Dermis blood vessel endothelial cell (primary cell): ENCODE measurements at regions not wholly inside any gene's neighbourhood (a gene's known extent, or its start where the extent isn't known, plus 50 kb on each side); places are given as distances from the start of the nearest gene placed in this dataset.

Experiments
- DNase-seq: peaks from one replicate; pipeline ENCODE4 v3.0.0; 2010

DNA sequence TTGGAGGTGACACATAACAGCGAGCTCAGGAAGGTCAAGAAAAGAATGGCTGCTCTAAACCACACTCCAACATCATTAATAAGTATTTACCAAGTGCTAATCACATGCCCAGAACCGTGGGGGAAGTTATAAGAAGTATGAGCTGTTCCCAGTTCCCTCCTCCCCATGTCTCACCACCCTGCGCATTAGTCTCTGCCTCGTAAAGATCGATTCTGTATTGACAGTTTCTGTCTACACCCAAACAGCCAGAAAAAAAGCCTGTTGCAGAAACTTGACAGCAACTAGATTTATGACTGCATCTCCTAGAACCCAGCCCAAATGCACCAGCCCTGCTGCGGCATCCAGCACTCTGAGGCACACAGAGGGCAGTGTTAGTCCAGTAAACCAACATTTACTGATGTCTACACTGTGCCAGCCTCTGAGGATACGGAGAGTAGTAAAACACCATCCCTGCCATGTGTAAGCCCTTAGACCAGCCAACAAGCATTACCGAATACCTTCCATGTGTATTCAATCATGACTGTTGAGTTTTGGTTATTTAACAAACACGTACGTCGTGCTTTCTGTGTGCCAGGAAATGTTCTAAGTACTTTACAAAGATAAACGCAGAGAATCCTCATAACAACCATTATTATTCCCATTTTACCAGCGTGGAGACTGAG is 63.6 kb upstream of the ZBTB40 start:
- no peak for DNase-seq

DNA sequence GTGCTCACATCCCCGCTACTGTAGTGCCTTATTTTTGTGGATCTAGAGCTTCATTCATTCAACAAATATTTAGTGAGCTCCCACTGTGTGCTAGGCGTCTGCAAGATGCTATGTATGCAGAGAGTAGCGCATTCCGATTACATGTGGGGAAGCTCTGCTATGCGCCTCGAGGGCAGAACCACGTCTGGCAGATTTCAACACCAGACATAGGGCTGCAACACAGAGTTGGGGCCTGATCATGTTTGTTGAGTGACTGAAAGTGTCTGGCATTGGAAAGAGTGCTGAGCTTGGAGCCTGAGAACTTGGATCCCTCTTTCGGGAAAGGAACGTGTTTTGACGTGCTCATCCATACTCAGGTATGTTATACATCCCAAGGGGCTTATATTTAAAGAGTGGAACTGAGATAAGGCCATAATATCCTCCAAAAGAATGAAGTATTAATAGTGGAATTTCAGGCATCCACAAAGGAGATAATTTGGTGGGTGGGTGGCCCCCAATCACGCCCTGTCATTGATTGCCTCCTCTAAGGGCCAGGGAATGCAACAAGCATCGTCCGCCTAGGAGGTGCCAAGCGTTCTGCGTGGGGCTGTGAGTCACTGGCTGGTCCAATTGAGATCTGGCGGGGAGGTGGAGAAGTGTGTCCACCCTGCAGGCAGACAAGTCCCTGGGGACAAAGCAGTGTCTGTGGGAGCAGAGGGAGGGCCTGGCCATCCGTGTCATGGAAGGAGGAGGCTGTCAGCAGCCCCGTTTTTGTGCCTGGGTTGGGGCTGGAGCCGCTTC is 62.8 kb upstream of the ZBTB40 start:
- no peak for DNase-seq

DNA sequence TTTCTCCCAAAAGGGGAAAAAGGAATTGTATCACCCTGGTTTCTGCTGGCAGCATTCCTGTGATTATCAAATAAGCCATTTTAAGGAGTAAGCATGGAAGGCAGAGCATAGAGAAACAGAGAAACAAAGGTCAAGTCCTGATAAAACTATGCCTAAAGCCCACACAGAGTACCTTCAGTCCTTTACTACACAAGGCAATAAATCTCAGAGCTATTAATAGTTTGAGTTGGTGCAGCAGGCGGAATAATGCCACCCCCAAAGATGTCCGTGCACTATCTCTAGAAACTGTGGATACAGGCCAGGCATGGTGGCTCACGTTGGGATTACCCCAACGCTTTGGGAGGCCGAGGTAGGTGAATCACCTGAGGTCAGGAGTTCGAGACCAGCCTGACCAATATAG is 58.1 kb upstream of the ZBTB40 start:
- no peak for DNase-seq

DNA sequence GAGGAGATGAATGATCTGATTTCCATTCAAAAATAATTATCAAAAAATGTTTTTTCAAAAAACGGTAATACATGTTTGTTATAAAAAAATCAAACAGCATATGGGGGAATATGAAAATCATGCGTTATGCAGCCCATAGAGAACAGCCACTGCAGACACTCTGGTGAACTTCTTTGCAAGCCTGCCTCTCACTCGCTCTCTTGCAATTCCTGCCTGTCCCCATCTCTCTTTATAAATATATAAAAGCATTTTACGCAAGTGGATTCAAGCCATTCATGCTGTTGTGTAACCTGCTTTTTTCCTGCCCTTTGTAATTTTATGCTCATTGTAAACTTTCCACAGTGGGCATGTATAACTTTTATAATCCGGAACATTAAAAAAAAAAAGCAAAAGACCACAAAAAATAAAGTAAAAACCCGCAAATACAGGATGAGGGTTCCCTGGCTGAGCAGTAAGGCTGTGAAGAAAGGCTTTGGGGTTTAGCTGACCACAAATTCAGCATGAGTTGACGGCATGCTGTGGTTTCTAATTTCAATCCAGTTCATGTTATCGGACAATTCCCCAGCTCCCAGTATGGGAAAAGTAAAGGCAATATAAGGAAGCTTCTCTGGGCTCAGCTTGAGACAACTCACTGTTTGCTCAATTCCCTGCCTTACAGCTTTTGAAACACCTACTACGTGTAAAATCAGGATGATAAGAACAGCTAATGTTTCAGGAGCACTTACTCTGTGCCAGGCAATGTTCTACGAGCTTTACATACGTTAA is 52.8 kb upstream of the ZBTB40 start:
- DNase-seq = no peak

DNA sequence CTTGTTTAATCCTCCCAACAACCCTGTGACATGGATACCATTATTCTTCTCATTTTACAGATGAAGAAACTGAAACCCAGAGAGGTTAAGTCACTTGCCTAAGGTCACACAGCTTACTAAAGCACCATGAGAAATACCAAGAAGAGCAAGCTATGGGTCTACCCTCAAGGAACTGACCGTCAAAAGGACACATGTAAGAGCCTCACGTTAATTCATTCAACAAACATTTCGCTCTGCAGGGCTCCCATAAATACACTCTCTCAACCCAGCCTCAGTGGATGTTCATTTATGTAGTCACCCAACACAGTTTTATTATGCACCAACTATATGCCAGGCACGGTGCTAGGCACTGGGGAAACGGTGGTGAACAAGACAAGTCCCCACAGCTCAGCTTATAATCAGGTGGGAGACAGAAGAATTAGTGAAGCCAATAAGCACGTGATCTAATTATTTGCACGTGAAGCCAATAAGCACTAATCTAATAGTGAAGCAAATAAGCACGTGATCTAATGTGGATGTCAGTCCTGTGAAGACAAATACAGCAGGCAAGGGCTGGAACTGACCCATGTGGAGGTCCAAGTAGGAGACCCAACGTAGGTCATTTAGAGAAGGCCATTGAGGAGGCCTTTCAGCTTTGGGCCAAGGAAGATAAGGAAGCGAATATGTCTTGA is 52.1 kb upstream of the ZBTB40 start:
- no peak for DNase-seq
